ENCODE measurements at regions not wholly inside any gene's neighbourhood (a gene's known extent, or its start where the extent isn't known, plus 50 kb on each side); places are given as distances from the start of the nearest gene placed in this dataset.
"Not testable (repeated sequence)": the region's sequence is repeated elsewhere in the genome, so short reads cannot be mapped to it uniquely, and the experiment has no call there.

DNA sequence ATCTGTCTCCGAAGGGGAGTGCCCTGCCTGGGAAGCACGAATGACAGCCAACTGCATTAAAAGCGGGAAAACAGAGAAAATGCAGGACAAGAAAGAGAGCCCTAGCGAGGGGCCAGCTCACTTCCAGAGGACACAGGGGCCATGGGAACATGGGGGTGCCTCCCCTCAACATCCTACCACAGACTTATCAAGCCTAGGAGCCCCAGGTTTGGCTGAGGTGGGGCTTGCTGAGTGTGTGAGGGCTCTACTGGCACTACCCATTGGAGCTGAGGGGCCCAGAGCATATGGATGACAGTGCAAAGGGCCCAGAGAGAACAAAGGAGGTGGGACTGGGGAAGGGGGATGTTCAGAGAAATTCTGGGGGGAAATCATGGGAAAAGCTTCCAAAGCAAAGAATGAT, 101.8 kb downstream of the PJA1 start:
- no peak overlapping the region for H3K27ac Mint-ChIP-seq
- H3K4me1 Mint-ChIP-seq, result no peaks in the 10 kb centered on the region
- H3K4me3 Mint-ChIP-seq, result no peak overlapping the region
- DNase-seq (no peak), ATAC-seq (no peak)
- H3K36me3 Mint-ChIP-seq, result no peaks in the 10 kb centered on the region
- H3K27me3 Mint-ChIP-seq, result no peaks in the 10 kb centered on the region
- CTCF ChIA-PET, result no interaction called here
- H3K9me3 Mint-ChIP-seq (ENCODE audit: low read depth), result no peaks in the 10 kb centered on the region

DNA sequence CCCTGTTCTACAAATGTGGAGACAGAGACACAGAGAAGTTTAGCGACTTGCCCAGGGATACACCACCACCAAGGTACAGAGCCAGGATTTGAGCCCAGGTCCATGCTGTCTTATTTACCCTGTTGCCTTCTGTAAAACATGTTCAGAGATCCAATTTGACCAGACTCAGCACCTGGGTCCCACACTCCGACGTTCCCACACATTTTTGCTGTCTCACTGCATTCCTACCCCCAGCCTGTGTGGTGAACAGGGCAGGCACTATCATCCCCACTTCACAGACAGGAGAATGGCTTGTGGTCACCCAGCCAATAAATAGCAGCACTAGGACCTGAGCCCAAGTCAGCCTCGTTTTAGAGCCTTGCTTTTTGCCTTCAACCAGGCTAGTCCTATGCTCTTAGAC, 102.8 kb downstream of the PJA1 start:
- Mint-ChIP-seq H3K9me3 (ENCODE audit: low read depth) (no peaks in the 10 kb centered on the region), H3K4me3 (no peak overlapping the region), H3K27ac (no peak overlapping the region), H3K4me1 (no peaks in the 10 kb centered on the region), H3K36me3 (no peaks in the 10 kb centered on the region), H3K27me3 (no peaks in the 10 kb centered on the region)
- ATAC-seq (no peak), DNase-seq (no peak)
- CTCF ChIA-PET, result no interaction called here

DNA sequence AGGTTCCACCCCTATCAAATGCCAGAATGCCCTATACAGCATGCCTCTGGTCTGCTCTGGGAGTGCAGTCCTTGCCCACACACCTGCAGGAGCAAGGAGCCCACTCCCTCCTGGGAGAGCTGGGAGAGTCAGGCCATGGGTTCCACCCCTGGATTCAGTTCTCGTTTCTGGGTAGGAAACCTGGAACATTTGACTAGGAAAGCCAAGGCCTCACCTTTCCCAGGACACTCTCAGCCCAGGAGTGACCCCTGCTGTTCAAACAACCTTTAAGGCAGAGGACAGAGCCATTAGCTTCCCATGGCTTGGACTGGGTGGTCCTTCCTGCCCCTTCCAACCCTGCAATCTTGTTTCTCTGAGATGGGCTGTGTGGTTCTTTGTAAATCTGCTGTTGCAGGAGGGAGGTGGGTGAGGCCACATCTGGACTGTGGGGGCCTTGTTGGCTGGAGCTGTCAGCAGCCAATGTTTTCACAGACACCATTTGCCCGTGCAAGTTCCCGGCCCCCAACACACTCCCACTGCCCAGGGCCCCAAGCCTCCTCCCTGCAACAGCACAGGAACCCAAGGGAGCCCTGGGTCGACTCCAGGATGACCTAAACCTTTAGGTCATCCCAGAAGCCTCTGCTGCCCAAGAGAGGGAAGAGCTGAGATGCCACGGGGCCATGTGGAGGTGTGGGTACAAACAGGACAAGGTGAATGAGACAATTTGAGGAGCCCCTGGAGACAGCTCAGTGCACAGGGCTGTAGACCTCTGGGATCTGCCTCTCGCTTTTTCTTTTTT, 104.4 kb downstream of the PJA1 start:
- DNase-seq (no peak), ATAC-seq (no peak)
- Mint-ChIP-seq H3K4me1 (no peaks in the 10 kb centered on the region), H3K27me3 (no peaks in the 10 kb centered on the region), H3K4me3 (no peak overlapping the region), H3K36me3 (no peaks in the 10 kb centered on the region), H3K27ac (no peak overlapping the region), H3K9me3 (ENCODE audit: low read depth) (no peaks in the 10 kb centered on the region)
- CTCF ChIA-PET, result no interaction called here

DNA sequence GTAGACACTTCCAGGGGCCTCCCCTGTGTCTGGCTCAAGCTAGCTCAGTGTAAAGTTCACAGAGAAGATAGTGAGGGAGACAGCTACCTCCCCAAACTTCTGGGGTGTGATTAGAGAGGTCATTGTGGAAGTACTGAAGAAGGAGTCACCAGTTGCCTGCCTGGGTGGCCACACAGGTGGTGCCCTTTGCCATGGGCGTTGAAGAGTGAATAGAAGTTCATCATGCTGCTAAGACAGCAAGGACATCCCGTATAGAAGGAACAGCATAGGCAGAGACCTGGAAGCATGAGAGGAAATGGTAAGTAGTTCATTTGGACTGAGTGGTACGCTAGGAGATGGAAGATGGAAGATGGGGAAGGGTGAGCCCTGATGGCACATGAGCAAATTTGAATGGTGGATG, 110.1 kb downstream of the PJA1 start:
- Mint-ChIP-seq H3K4me3 (no peak overlapping the region), H3K27me3 (no peaks in the 10 kb centered on the region), H3K27ac (no peak overlapping the region), H3K36me3 (no peaks in the 10 kb centered on the region), H3K4me1 (no peaks in the 10 kb centered on the region), H3K9me3 (ENCODE audit: low read depth) (no peaks in the 10 kb centered on the region)
- ATAC-seq, result no peak
- CTCF ChIA-PET, result no interaction called here
- DNase-seq, result no peak

DNA sequence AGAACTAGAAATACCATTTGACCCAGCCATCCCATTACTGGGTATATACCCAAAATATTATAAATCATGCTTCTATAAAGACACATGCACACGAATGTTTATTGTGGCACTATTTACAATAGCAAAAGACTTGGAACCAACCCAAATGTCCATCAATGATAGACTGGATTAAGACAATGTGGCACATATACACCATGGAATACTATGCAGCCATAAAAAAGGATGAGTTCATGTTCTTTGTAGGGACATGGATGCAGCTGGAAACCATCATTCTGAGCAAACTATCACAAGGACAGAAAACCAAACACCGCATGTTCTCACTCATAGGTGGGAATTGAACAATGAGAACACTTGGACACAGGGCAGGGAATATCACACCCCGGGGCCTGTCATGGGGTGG, 110.8 kb downstream of the PJA1 start:
- ATAC-seq; H3K9me3 Mint-ChIP-seq (ENCODE audit: low read depth); H3K4me1 Mint-ChIP-seq; H3K27ac Mint-ChIP-seq; H3K27me3 Mint-ChIP-seq; H3K4me3 Mint-ChIP-seq; DNase-seq; CTCF ChIA-PET; H3K36me3 Mint-ChIP-seq: not testable (repeated sequence)

DNA sequence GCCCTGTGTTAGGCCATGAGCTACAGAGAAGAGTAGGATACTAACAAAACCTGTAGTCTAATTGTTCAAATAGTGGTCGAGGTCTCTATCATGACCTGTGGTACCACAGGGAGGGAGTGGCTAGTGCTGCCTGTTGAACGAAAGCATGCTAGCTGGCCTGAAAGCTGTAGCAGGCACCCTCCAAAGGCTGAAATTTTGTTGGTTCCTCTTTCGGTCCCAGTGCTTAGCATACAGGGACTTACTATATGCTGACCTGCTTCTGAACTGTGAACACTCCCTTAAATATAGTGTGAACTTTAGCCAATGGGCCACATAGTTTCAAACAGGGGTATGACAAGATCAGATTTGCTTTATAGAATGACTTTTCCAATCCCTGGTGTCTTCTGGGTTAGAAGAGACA, 113.4 kb downstream of the PJA1 start:
- Mint-ChIP-seq H3K9me3 (ENCODE audit: low read depth) (no peaks in the 10 kb centered on the region), H3K27me3 (no peaks in the 10 kb centered on the region), H3K27ac (no peak overlapping the region), H3K4me3 (no peak overlapping the region), H3K36me3 (no peaks in the 10 kb centered on the region), H3K4me1 (no peaks in the 10 kb centered on the region)
- DNase-seq (no peak), ATAC-seq (no peak)
- CTCF ChIA-PET, result no interaction called here

DNA sequence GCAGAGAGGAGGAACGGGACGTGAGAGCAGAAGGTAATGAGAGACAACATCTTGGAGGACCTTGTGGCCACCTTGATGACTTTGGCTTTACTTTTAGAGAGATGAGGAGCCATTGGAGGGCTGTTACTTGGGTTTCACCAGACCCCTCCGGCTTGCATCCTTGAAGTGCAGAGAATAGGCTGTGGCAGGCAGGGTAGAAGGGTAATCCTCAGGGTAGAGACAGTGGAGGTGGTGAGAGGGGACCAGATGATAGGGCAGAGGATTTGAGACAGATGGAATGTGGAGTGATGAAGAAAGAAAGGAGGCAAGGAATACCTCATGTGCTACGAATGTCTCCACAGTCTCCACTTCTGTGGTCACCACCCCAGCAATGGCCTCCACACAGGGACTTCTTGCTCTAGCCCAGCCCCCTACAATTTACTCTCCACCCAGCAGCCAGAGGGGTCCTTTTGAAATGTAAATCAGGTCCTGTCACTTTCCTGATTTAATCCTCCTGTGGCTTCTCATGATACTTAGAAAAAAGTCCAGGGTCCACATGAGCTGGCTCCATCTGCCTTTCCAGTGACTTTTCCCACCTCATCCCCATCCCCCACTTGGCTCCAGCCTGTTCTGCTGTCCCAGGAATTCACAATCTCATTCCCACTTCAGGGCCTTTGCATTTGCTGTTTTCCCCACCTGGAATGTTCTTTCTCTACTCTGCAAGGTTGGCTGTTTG, 115.0 kb downstream of the PJA1 start:
- Mint-ChIP-seq H3K9me3 (ENCODE audit: low read depth) (no peaks in the 10 kb centered on the region), H3K36me3 (no peaks in the 10 kb centered on the region), H3K27me3 (no peaks in the 10 kb centered on the region), H3K4me3 (no peak overlapping the region), H3K4me1 (no peaks in the 10 kb centered on the region), H3K27ac (no peak overlapping the region)
- CTCF ChIA-PET, result no interaction called here
- no peak for ATAC-seq
- no peak for DNase-seq

DNA sequence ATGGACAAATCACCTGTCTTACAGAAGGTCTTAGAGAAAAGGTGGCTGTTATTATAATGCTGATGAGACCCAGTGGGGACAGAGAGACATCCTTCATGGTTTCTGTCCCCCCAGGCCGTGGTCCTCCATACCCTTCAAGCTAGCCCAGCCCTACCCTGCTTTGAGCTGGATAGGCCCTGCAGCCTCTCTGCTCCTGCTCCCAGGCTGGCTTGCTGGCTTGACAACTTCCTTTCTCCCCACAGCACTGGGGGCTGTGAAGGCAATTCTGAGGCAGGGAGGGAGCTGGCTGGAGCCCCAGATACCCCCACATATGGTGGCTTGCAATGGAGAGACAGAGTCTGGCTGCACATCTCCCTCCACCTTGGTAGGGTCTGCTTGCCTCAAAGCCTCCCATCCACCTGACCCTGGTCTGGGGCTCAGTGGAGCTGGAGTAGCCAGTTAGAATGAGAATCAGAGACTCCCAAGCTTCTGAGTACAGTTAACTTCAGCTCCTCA, 118.2 kb downstream of the PJA1 start:
- CTCF ChIA-PET, result no interaction called here
- no peak for DNase-seq
- H3K4me1 Mint-ChIP-seq, result no peaks in the 10 kb centered on the region

DNA sequence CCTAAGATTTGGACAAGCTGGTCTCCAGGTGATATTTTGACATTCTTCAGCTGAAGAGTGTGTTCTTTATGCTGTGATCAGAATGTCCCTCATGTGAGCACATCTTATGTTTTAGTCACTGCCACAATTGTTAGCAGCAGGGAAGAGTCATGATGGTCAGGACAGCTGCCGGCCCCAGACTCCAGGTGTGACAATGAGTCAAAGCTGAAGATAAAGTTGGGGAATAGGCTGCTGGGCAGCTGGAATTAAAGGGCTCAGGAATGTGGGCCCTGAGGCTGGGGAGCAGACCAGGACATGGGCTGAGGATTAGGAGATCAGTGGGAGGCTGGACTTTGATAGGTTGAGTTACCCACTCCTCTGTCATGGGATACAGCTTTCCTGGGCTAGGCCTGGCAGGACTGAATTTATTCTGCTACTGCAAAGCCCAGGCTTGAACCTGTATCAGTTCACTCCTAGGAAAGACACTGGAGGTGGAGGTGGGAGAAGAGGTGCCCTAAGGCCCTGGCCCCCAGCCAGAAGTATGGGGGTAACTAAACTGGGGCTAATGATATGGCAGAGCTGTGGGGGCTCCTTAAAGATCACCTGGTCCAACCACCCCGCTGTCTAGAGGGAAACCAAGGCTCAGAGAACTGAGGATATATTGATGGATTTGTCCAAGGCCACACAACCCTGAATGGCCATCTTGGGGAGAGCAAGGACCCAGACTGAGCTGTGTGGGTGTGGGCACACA, 119.5 kb downstream of the PJA1 start:
- Mint-ChIP-seq H3K27me3 (peaks cover 8% of the 10 kb centered on the region), H3K36me3 (no peaks in the 10 kb centered on the region), H3K27ac (no peak overlapping the region), H3K4me1 (no peaks in the 10 kb centered on the region), H3K4me3 (no peak overlapping the region), H3K9me3 (ENCODE audit: low read depth) (no peaks in the 10 kb centered on the region)
- ATAC-seq (no peak), DNase-seq (no peak)
- CTCF ChIA-PET, result no interaction called here

More for the DNA sequence above, 118.2 kb downstream of the PJA1 start:
- H3K4me3 Mint-ChIP-seq, result no peak overlapping the region
- H3K27ac Mint-ChIP-seq, result no peak overlapping the region
- H3K27me3 Mint-ChIP-seq, result peaks cover 8% of the 10 kb centered on the region
- ATAC-seq, result no peak
- no peaks in the 10 kb centered on the region for H3K9me3 Mint-ChIP-seq (ENCODE audit: low read depth)
- H3K36me3 Mint-ChIP-seq, result no peaks in the 10 kb centered on the region

DNA sequence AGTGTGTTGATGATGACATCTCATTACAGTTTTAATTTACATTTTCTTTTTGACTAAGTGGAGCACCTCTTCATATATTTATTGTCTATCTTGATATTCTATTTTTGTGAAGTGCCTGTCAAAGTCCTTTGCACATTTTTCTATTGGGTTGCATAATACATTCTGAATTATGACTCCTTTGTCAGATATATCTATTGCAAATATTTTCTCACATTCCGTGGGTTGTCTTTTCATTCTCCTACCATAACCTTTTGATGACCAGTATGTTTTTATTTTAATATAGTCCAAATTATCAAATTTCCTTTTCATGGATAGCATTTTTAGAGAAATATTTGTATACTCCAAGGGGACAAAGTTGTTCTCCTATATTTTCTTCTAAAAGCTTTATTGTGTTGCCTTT, 126.4 kb downstream of the PJA1 start:
- CTCF ChIA-PET, result no interaction called here
- Mint-ChIP-seq H3K4me3 (no peak overlapping the region), H3K4me1 (no peaks in the 10 kb centered on the region), H3K9me3 (ENCODE audit: low read depth) (no peaks in the 10 kb centered on the region), H3K27me3 (peaks cover 4% of the 10 kb centered on the region), H3K27ac (no peak overlapping the region), H3K36me3 (no peaks in the 10 kb centered on the region)
- DNase-seq, result no peak
- no peak for ATAC-seq

DNA sequence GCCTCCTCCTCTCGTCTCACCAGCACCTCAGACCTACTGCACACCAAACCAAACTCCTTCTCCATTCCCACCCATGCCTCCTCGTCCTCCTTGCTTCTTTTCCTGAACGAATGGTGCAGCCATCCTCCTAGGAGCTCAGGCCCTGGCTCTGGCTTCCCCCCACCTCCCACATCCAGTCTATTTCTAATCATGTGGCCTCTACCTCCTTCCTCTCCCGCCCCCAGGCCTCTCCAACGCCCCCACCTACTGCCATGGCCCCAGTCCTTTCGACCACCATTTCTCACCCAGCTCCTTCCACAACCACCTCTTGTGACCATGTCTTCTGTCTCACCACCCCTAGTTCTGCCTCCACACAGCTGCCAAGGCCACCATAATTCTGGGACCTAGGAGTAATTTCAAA, 127.1 kb downstream of the PJA1 start:
- Mint-ChIP-seq H3K4me1 (no peaks in the 10 kb centered on the region), H3K27me3 (peaks cover 4% of the 10 kb centered on the region), H3K4me3 (no peak overlapping the region), H3K36me3 (no peaks in the 10 kb centered on the region), H3K9me3 (ENCODE audit: low read depth) (no peaks in the 10 kb centered on the region), H3K27ac (no peak overlapping the region)
- CTCF ChIA-PET, result no interaction called here
- DNase-seq (no peak), ATAC-seq (no peak)

DNA sequence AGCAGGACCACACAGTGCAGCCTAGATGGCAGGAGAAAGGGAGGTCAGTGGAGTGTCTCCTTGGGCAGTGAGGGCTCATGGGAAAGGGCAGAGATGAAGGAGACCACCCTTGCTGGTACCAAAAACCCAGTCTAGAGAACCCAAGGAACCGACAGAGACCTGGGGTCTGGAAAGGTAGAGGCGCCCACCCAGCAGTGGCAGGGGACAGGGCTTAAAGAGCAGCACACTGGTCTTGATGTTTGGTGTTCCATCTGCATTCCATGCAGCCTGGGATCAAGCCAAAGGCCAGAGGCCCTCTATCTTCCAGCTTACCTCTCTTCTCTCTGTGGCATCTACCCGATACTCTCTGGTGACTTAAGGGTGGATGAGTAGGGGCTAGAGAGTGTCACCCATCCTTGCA, 127.5 kb downstream of the PJA1 start:
- Mint-ChIP-seq H3K27me3 (peaks cover 4% of the 10 kb centered on the region), H3K36me3 (no peaks in the 10 kb centered on the region), H3K4me3 (no peak overlapping the region), H3K27ac (no peak overlapping the region), H3K9me3 (ENCODE audit: low read depth) (no peaks in the 10 kb centered on the region), H3K4me1 (no peaks in the 10 kb centered on the region)
- ATAC-seq, result no peak
- no peak for DNase-seq
- CTCF ChIA-PET, result no interaction called here

DNA sequence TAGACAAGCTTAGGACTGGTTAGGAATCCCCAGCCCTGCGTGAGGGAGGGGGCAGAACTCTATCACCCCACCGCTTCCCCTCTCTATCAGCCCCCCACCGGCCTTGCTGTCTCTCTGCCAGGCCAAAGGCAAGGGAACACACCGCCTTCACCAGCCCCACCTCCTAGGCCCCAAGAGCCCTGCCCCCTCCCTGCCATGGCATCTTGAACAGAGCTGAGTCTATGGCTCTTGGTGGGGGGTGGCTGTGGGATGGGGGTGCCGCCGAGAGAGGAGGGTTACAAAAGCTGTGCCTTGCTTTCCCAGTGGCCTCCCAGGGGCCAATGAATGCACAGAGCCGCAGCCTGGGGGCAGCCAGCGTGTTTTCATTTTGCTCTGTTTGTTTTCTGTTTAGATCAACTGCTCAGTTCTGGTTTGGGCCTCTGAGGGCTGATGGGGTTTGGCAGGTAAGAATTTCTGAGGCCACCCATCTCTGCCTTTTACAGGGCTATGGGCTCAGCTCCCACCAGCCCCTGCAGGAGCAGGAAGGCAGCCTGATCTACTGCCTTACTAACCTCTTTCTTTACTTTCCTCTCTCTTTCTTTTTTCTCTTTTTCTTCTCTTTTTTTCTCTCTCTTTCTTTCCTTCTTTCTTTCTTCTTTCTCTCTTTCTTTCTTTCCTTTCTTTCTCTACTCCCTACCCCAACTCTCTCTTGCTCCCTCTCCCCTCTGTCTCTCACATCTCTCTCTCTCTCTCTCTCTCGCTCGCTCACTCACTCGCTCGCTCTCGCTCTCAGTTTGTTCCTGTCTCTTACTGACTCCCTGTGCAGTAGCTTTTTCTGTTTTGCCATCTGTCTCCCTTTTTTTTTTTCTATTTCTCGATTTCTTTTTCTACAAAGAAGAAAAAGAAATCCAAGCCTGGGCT, 128.3 kb downstream of the PJA1 start:
- Mint-ChIP-seq H3K27ac (no peak overlapping the region), H3K4me1 (no peaks in the 10 kb centered on the region), H3K27me3 (no peaks in the 10 kb centered on the region), H3K4me3 (no peak overlapping the region), H3K9me3 (ENCODE audit: low read depth) (no peaks in the 10 kb centered on the region), H3K36me3 (no peaks in the 10 kb centered on the region)
- CTCF ChIA-PET, result no interaction called here
- ATAC-seq (no peak), DNase-seq (no peak)

All from activated CD8-positive, alpha-beta memory T cell treated with anti-CD3 and anti-CD28 coated beads, Interleukin-2, amount 10 ng/mL, durations not matched to agents 7 days and 5 days (primary cell).